Sigmoid colon (tissue), 4 donors: ENCODE measurements at regions not wholly inside any gene's neighbourhood (a gene's known extent, or its start where the extent isn't known, plus 50 kb on each side); places are given as distances from the start of the nearest gene placed in this dataset.

Experiments used
- CTCF ChIP-seq, 4 experiments: fragments of 450-650 bp in 3 of 4; fragments of 200-600 bp in 1 of 4; IDR thresholded peaks; one replicate each; pipeline ENCODE4 v1.5.1; 2016 to 2019; ENCODE audit warnings: antibody characterized with exemption in 4 of 4, mild to moderate bottlenecking in 3 of 4, moderate library complexity in 2 of 4
- POLR2AphosphoS5 ChIP-seq, 4 donors: sonication (generic); formaldehyde crosslinking; IDR thresholded peaks; one replicate each; pipeline ENCODE4 v1.6.1; 2017; ENCODE audit warnings: antibody characterized with exemption in 4 of 4

GRCh38 chr16:27627136-27627535, 77.2 kb downstream of the KATNIP start:
- TF ChIP-seq CTCF (IDR thresholded peaks at IDR 0.05) (no peak), POLR2AphosphoS5 (IDR thresholded peaks at IDR 0.05) (no peak)
